Stomach (tissue), 8 donors: ENCODE measurements at regions not wholly inside any gene's neighbourhood (a gene's known extent, or its start where the extent isn't known, plus 50 kb on each side); places are given as distances from the start of the nearest gene placed in this dataset.
"Not testable (repeated sequence)": the region's sequence is repeated elsewhere in the genome, so short reads cannot be mapped to it uniquely, and the experiment has no call there.

Source experiments
- DNase-seq, 2 donors: peaks; one replicate each; pipeline versions ENCODE4 v3.0.0 to v3.0.0-alpha.2; 2013 to 2019
- H3K27ac ChIP-seq, 5 donors: fragments of 200-600 bp in 4 of 5; sonication (generic) in 4 of 5; one replicate each; pipeline ENCODE4 v1.5.1; 2013 to 2019; ENCODE audit warnings: mild to moderate bottlenecking in 1 of 5, moderate library complexity in 1 of 5
- H3K27me3 ChIP-seq, 3 donors: fragments of 200-600 bp; sonication (generic); one replicate each; pipeline ENCODE4 v1.5.1; 2017 to 2019; ENCODE audit warnings: mixed run types in 1 of 3
- H3K36me3 ChIP-seq, 4 donors: fragments of 200-600 bp; sonication (generic); 1 replicate in 3 of 4; 2 replicates in 1 of 4; pipeline ENCODE4 v1.5.1; 2016 to 2019
- H3K4me1 ChIP-seq, 4 donors: fragments of 200-600 bp; sonication (generic); one replicate each; pipeline ENCODE4 v1.5.1; 2016 to 2019
- H3K4me3 ChIP-seq, 4 donors: fragments of 200-600 bp; sonication (generic) in 3 of 4; one replicate each; pipeline ENCODE4 v1.5.1; 2016 to 2019; ENCODE audit warnings: mild to moderate bottlenecking in 1 of 4
- H3K9me3 ChIP-seq, 4 donors: fragments of 200-600 bp; sonication (generic); one replicate each; pipeline ENCODE4 v1.5.1; 2016 to 2019
- EP300 ChIP-seq: sonication (generic); formaldehyde crosslinking; IDR thresholded peaks from one replicate; pipeline ENCODE4 v1.6.1; 2017; ENCODE audit warnings: antibody characterized with exemption
- POLR2A ChIP-seq, 4 donors: fragments of 450-650 bp; IDR thresholded peaks; one replicate each; pipeline ENCODE4 v1.6.1; 2016; ENCODE audit warnings: antibody characterized with exemption in 4 of 4, control low read depth in 2 of 4, mild to moderate bottlenecking in 1 of 4, moderate library complexity in 1 of 4
- POLR2AphosphoS5 ChIP-seq, 3 donors: sonication (generic); formaldehyde crosslinking; IDR thresholded peaks; one replicate each; pipeline ENCODE4 v1.6.1; 2016; ENCODE audit warnings: antibody characterized with exemption in 3 of 3
- WGBS, 5 donors: extraction: QIAGEN DNeasy Blood & Tissue Kit in 3 of 5; methylation state at CpG; one replicate each; pipeline versions ENCODE4 v1.1.5 to v1.1.7; 2013 to 2018; 5-methylcytosine and 5-hydroxymethylcytosine counted together
- intact Hi-C: fragments of 100-400 bp; cut with DNase I; formaldehyde crosslinking; loops from one replicate; pipeline ENCODE4 v1.15.1; 2023; ENCODE audit warnings: low total_unique reads
- TF ChIP-seq, protein P1 (sequence below), 7 experiments: fragments of 450-650 bp in 4 of 7; fragments of 200-600 bp in 3 of 7; sonication (generic) in 3 of 7; IDR thresholded peaks; one replicate each; pipeline ENCODE4 v1.5.1; 2016 to 2019; ENCODE audit warnings: antibody characterized with exemption in 7 of 7, control low read depth in 2 of 7, mild to moderate bottlenecking in 1 of 7
- donor health status: healthy with polysubstance abuse.
- donor health status: Bipolar disorder and iron deficiency.
- donor health status: healthy.

DNA sequence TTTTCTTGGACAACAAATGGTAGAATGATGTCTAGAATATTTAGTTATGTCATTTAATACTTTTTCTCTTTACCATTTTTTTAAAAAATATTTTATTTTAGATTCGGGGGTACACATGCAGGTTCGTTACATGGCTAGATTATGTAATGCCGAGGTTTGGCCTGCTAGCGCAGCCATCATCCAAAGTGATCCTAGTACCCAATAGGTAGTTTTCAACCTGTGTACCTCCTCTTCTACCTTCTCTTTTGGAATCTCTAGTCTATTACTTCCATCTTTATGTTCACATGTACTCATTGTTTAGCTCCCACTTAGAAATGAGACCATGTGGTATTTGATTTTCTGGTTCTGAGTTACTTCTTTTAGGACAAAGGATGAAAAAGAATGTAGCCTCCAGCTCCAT lies 100.2 kb upstream of the TPTE start:
- H3K4me3 ChIP-seq, H3K4me1 ChIP-seq, H3K27me3 ChIP-seq, intact Hi-C loops, H3K27ac ChIP-seq, H3K36me3 ChIP-seq, DNase-seq: not testable (repeated sequence)
- 55 to 64% (median 58%) methylated on average over 4 of the region's 4 CpGs for WGBS, 5 donors
- peaks cover 0 to 83% (median 66%) of the 10 kb centered on the region in 4 donors for H3K9me3 ChIP-seq

DNA sequence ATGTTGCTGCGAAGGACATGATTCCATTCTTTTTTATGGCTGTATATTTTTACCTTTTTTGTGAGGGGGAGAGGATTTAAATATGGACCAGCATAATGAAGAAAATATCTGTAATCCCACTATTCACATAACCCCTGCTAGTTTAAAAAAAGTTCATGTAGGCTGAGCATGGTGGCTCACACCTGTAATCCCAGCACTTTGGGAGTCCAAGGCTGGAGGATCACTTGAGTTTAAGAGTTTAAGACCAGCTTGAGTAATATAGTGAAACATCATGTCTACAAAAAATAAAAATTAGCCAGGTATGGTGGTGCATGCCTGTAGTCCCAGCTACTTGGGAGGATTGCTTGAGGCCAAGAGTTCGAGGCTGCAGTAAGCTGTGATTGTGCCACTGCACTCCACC lies 99.8 kb upstream of the TPTE start:
- H3K4me1 ChIP-seq, H3K4me3 ChIP-seq, intact Hi-C loops, H3K36me3 ChIP-seq, DNase-seq, H3K27me3 ChIP-seq, H3K27ac ChIP-seq: not testable (repeated sequence)
- 42 to 55% (median 48%) methylated on average over 2 of the region's 2 CpGs for WGBS, 5 donors
- peaks cover 0 to 79% (median 62%) of the 10 kb centered on the region in 4 donors for H3K9me3 ChIP-seq

DNA sequence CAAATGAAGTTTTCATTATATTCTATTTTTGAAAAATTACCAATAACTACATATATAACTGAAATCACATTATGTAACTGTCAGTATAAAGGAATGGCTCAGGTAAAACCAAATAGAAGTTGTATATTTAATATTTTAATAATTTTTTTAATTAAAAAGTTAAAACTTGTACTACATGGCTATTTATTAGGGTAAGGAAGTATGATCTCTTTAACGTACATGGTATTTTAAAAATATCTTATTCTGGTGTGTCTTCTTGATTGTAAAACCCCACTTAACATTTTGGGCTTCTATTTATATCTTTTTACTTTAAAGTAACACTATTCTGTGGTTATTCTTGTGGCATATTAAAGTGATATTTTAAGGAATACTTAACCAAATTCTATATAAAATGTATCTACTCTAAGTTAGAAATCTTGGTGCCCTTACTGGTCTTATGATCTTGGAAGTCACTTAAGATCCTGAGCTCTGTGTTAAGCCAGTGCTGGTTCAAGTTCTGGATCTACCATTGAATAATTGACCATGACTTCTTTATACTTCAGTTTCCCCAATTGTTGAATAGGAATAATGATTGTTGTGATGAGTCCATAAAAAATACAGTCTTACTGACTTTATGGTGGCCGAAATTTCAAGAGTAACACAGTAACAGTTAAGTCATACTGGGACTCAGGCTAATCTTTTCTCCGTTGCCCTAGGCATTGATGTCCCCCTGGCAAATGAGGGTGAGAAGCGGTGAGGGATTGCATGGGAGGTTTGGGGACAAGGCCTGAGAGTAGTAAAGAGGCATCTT lies 97.1 kb upstream of the TPTE start:
- not testable (repeated sequence) for DNase-seq

DNA sequence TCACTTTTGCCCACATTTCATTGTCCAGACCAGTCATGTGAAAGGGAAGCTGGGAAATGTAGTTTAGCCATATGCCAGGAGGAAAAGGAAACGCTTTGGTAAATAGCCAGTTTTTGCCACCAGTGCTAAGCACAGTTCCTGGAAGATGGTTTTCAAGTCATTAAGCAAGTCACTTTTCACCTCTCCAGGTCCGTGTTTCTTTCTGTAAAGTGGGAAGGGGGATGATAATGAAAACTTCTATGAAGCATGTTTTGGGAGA lies 96.6 kb upstream of the TPTE start:
- H3K36me3 ChIP-seq, H3K4me1 ChIP-seq, intact Hi-C loops, H3K27me3 ChIP-seq, DNase-seq, H3K4me3 ChIP-seq, H3K27ac ChIP-seq: not testable (repeated sequence)
- 18 to 54% (median 42%) methylated on average over 1 to 2 of the region's 2 CpGs for WGBS, 5 donors
- H3K9me3 ChIP-seq = peaks cover 0 to 63% (median 46%) of the 10 kb centered on the region in 4 donors

More for the DNA sequence above, 97.1 kb upstream of the TPTE start:
- H3K9me3 ChIP-seq = peaks cover 0 to 63% (median 51%) of the 10 kb centered on the region in 4 donors
- H3K4me3 ChIP-seq, H3K4me1 ChIP-seq, H3K27me3 ChIP-seq, H3K27ac ChIP-seq, intact Hi-C loops, H3K36me3 ChIP-seq: not testable (repeated sequence)
- 56 to 64% (median 59%) methylated on average over 4 of the region's 4 CpGs for WGBS, 5 donors

DNA sequence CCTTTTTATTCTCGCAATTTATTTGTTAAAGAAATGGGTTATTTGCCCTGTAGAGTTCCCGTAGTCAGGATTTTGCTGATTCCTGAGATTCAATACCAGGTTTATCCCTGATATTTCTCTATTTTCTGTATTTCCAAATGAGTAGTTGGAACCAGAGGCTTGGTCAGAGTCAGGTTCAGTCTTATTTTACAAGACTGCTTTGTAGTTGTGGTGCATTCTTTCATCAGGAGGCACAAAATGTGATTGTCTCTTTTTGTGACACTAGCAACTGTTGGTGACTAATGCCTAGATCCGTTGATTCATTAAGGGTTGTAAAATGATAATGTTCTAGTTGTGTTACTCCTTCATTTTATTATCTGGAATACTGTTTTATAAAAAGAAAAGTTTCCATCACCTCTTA lies 95.5 kb upstream of the TPTE start:
- TF ChIP-seq POLR2AphosphoS5 (IDR thresholded peaks at IDR 0.05) = no peak
- TF ChIP-seq, protein P1, sequence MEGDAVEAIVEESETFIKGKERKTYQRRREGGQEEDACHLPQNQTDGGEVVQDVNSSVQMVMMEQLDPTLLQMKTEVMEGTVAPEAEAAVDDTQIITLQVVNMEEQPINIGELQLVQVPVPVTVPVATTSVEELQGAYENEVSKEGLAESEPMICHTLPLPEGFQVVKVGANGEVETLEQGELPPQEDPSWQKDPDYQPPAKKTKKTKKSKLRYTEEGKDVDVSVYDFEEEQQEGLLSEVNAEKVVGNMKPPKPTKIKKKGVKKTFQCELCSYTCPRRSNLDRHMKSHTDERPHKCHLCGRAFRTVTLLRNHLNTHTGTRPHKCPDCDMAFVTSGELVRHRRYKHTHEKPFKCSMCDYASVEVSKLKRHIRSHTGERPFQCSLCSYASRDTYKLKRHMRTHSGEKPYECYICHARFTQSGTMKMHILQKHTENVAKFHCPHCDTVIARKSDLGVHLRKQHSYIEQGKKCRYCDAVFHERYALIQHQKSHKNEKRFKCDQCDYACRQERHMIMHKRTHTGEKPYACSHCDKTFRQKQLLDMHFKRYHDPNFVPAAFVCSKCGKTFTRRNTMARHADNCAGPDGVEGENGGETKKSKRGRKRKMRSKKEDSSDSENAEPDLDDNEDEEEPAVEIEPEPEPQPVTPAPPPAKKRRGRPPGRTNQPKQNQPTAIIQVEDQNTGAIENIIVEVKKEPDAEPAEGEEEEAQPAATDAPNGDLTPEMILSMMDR (IDR thresholded peaks at IDR 0.05) = no peak
- no peak for TF ChIP-seq EP300
- TF ChIP-seq POLR2A (IDR thresholded peaks at IDR 0.05) = no peak
- no peak for DNase-seq
- intact Hi-C loops = no loop called here
- H3K9me3 ChIP-seq = peaks cover 0 to 56% (median 41%) of the 10 kb centered on the region in 4 donors
- no peak overlapping the region for H3K4me3 ChIP-seq
- H3K4me1 ChIP-seq = no peaks in the 10 kb centered on the region
- H3K27me3 ChIP-seq = no peaks in the 10 kb centered on the region
- H3K36me3 ChIP-seq = no peaks in the 10 kb centered on the region
- H3K27ac ChIP-seq = no peak overlapping the region
- WGBS, 5 donors = 65 to 73% (median 68%) methylated on average over 3 of the region's 3 CpGs

DNA sequence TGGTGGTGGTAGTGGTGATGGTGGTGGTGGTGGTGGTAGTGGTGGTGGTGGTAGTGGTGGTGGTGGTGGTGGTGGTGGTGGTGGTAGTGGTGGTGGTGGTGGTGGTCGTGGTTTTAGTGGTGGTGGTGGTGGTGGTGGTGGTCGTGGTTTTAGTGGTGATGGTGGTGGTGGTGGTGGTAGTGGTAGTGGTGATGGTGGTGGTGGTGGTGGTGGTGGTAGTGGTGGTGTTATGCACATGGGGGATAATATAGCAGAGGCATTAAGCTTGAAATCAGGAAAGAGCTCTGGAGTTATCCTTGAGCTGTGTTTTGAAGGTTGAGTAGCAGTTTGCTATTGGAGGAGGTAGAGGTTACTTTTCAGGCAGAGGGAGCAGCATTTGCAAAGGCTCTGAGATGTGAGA lies 94.6 kb upstream of the TPTE start:
- WGBS, 5 donors = 21 to 58% (median 40%) methylated on average over 2 of the region's 2 CpGs
- H3K4me1 ChIP-seq, H3K36me3 ChIP-seq, H3K27ac ChIP-seq, intact Hi-C loops, H3K4me3 ChIP-seq, H3K27me3 ChIP-seq, DNase-seq: not testable (repeated sequence)
- peaks cover 4 to 60% (median 46%) of the 10 kb centered on the region in 4 donors for H3K9me3 ChIP-seq

DNA sequence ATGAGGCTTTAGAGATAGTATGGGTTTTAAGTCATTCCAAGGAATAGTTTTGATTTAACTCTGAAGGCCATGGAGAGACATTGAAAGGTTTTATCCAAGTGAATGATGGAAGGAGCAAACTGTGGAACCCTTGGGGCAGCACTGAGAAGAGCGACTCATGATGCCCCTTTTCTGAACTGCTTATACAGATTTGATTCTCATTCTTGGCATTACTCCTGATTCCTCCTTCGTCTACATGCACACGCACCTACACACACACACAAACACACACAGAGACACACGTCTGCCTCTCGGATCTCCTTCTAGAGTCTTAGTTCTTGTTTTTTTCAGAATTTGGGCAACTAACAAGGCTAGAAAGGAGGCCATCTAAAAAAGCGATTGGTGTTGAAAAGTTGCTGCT lies 94.1 kb upstream of the TPTE start:
- H3K27me3 ChIP-seq, intact Hi-C loops, H3K4me3 ChIP-seq, H3K27ac ChIP-seq, DNase-seq, H3K4me1 ChIP-seq, H3K36me3 ChIP-seq: not testable (repeated sequence)
- 58 to 64% (median 60%) methylated on average over 6 of the region's 6 CpGs for WGBS, 5 donors
- H3K9me3 ChIP-seq = peaks cover 8 to 61% (median 48%) of the 10 kb centered on the region in 4 donors

DNA sequence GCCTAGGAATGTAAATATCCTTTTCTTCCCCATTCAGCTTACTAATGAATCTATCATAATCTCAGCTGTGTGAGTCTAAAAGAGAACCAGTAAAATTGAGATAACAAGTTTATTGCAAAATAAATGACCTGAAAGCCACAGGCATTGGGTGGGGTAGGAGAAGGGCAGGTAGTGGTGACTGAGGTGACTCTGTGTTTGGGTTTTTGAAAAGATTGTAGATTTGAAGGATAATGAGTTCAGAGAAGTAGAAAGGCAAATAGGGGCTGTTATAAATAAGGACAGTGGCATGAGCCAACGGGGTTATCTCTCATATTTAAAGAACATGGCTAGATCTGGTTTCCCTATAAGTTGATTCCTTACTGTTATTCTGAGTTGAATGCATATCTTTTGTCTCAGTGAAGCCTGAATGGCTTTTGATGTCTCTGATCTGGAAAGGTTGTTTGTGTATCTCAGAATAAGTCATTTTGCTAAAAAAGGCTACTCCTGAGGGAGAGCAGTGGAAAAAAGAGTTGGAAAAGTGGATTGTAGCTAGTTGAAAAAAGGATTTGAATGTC lies 92.3 kb upstream of the TPTE start:
- H3K36me3 ChIP-seq, H3K4me1 ChIP-seq, DNase-seq, H3K27me3 ChIP-seq, H3K4me3 ChIP-seq, intact Hi-C loops, H3K27ac ChIP-seq: not testable (repeated sequence)
- peaks cover 12 to 57% (median 49%) of the 10 kb centered on the region in 4 donors for H3K9me3 ChIP-seq
- 7 to 16% (median 11%) methylated on average over 1 of the region's 1 CpG for WGBS, 5 donors
